GM12878 (cell line): ENCODE measurements at regions not wholly inside any gene's neighbourhood (a gene's known extent, or its start where the extent isn't known, plus 50 kb on each side); places are given as distances from the start of the nearest gene placed in this dataset.

Source experiments
- CEBPB ChIP-seq, 2 experiments: fragments of 150-350 bp in 1 of 2; IDR thresholded peaks; 2 replicates each; pipeline ENCODE4 v1.6.1; 2012 to 2014; ENCODE audit warnings: low read depth in 2 of 2, low read length in 2 of 2, borderline replicate concordance in 1 of 2, inconsistent platforms in 1 of 2
- EGR1 ChIP-seq, 2 experiments: IDR thresholded peaks; 1 replicate in 1 of 2; 2 replicates in 1 of 2; pipeline ENCODE4 v1.6.1; 2011 to 2012; ENCODE audit warnings: low read depth in 2 of 2, low read length in 2 of 2, borderline replicate concordance in 1 of 2, mild to moderate bottlenecking in 1 of 2, moderate library complexity in 1 of 2
- GATAD2B ChIP-seq: fragments of 450-650 bp; conservative IDR thresholded peaks from 2 replicates; pipeline ENCODE4 v1.6.1; 2017; ENCODE audit warnings: low read depth, mild to moderate bottlenecking, moderate library complexity
- IRF4 ChIP-seq: IDR thresholded peaks from 2 replicates; pipeline ENCODE4 v1.6.1; 2011; ENCODE audit warnings: low read depth, low read length
- JUNB ChIP-seq: IDR thresholded peaks from 2 replicates; pipeline ENCODE4 v1.6.1; 2016; ENCODE audit warnings: antibody characterized with exemption, mild to moderate bottlenecking
- NR2C1 ChIP-seq: fragments of 450-650 bp; IDR thresholded peaks from 2 replicates; pipeline ENCODE4 v1.6.1; 2017; ENCODE audit warnings: antibody characterized with exemption, mild to moderate bottlenecking, moderate library complexity
- STAT3 ChIP-seq: IDR thresholded peaks from 2 replicates; pipeline ENCODE4 v1.6.1; 2011; ENCODE audit warnings: low read depth, low read length, improper control_type of control experiment
- TAF1 ChIP-seq: IDR thresholded peaks from 2 replicates; pipeline ENCODE4 v1.6.1; 2011; ENCODE audit warnings: mild to moderate bottlenecking, low read depth, low read length, borderline replicate concordance
- TF ChIP-seq, protein P1 (sequence below): fragments of 450-650 bp; IDR thresholded peaks from 2 replicates; pipeline ENCODE4 v1.6.1; 2018; ENCODE audit warnings: mild to moderate bottlenecking, low read depth, moderate library complexity; ENCODE audit not compliant: partially characterized antibody
- TF ChIP-seq, protein P2 (sequence below): fragments of 450-650 bp; conservative IDR thresholded peaks from 2 replicates; pipeline ENCODE4 v1.6.1; 2017; ENCODE audit warnings: mild to moderate bottlenecking, moderate library complexity

DNA sequence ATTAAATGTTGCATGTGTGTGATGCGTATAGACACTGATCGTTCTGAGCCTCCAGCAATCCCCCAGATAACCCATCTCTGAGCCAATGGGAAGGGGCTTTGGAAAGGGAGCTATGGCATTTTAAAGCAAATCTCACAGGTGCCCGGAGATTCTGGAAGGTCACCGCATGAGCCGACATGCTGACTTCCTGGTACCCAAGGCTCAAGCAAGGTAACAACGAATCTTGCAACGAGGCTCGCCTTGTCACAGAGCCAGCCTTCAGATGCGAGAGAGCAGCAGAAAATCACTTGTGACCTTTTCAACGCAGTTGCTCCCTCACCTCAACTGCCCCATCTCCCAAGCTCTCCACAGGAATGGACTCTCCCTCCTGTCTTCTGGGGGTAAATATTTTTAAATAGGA, 154.8 kb upstream of the CDH5 start (continued):
- TF ChIP-seq, protein P1, sequence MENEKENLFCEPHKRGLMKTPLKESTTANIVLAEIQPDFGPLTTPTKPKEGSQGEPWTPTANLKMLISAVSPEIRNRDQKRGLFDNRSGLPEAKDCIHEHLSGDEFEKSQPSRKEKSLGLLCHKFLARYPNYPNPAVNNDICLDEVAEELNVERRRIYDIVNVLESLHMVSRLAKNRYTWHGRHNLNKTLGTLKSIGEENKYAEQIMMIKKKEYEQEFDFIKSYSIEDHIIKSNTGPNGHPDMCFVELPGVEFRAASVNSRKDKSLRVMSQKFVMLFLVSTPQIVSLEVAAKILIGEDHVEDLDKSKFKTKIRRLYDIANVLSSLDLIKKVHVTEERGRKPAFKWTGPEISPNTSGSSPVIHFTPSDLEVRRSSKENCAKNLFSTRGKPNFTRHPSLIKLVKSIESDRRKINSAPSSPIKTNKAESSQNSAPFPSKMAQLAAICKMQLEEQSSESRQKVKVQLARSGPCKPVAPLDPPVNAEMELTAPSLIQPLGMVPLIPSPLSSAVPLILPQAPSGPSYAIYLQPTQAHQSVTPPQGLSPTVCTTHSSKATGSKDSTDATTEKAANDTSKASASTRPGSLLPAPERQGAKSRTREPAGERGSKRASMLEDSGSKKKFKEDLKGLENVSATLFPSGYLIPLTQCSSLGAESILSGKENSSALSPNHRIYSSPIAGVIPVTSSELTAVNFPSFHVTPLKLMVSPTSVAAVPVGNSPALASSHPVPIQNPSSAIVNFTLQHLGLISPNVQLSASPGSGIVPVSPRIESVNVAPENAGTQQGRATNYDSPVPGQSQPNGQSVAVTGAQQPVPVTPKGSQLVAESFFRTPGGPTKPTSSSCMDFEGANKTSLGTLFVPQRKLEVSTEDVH = no peak
- TF ChIP-seq GATAD2B (no peak), EGR1 (IDR thresholded peaks at IDR 0.05; ENCODE audit: borderline replicate concordance in 1 of 2, low read depth in 2 of 2, low read length in 2 of 2) (no peak), NR2C1 (no peak), CEBPB (IDR thresholded peaks at IDR 0.05; ENCODE audit: borderline replicate concordance in 1 of 2, low read depth in 2 of 2, low read length in 2 of 2) (no peak), TAF1 (no peak), STAT3 (no peak), JUNB (no peak), IRF4 (no peak)
- TF ChIP-seq, protein P2, sequence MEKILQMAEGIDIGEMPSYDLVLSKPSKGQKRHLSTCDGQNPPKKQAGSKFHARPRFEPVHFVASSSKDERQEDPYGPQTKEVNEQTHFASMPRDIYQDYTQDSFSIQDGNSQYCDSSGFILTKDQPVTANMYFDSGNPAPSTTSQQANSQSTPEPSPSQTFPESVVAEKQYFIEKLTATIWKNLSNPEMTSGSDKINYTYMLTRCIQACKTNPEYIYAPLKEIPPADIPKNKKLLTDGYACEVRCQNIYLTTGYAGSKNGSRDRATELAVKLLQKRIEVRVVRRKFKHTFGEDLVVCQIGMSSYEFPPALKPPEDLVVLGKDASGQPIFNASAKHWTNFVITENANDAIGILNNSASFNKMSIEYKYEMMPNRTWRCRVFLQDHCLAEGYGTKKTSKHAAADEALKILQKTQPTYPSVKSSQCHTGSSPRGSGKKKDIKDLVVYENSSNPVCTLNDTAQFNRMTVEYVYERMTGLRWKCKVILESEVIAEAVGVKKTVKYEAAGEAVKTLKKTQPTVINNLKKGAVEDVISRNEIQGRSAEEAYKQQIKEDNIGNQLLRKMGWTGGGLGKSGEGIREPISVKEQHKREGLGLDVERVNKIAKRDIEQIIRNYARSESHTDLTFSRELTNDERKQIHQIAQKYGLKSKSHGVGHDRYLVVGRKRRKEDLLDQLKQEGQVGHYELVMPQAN = no peak
